ENCODE measurements at regions not wholly inside any gene's neighbourhood (a gene's known extent, or its start where the extent isn't known, plus 50 kb on each side); places are given as distances from the start of the nearest gene placed in this dataset.

DNA sequence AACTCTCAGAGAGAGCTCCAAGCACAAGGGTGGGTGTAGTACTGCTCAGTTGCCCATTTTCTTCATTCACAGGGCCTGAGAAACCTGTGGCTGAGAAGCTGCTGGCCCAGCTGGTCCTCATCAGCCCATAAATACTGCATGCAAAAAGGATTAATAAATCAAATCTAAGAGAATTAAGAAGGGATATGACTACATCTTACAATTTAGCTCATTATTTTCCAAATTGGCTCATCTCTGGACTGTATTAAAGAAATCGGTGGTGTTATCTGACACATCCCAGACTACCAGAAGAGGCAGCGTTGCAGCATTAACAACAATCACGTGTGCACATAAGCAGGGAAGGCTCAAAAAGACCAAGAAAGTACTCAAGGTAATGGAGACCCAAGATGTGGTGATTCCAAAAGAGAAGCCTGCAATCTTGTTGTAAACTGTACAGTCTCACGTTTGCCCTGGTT, 90.7 kb downstream of the CD24 start:
- ATAC-seq (no peak), DNase-seq (no peak)
- no peaks in the 10 kb centered on the region for H3K4me1 ChIP-seq (ENCODE audit: control insufficient read depth, insufficient read depth, low read length)
- no peak overlapping the region for H3K4me3 ChIP-seq (ENCODE audit: low read length)
- intact Hi-C loops (cut with DNase I): no loop called here
- no peaks in the 10 kb centered on the region for H3K27me3 ChIP-seq (ENCODE audit: control insufficient read depth, insufficient read depth)
- no peaks in the 10 kb centered on the region for H3K9me3 ChIP-seq (ENCODE audit: control insufficient read depth, low read length)
- 38% methylated on average over 4 of the region's 4 CpGs for WGBS
- no peak overlapping the region for H3K27ac ChIP-seq (ENCODE audit: low read length)

- Histone ChIP-seq H3K9me3 (ENCODE audit: control insufficient read depth, low read length) (no peaks in the 10 kb centered on the region), H3K4me1 (ENCODE audit: control insufficient read depth, insufficient read depth, low read length) (no peaks in the 10 kb centered on the region), H3K27ac (ENCODE audit: low read length) (no peak overlapping the region), H3K4me3 (ENCODE audit: low read length) (no peak overlapping the region), H3K27me3 (ENCODE audit: control insufficient read depth, insufficient read depth) (no peaks in the 10 kb centered on the region)
- intact Hi-C loops (cut with DNase I): no loop called here
- 88% methylated on average over 8 of the region's 8 CpGs for WGBS
- DNase-seq (no peak), ATAC-seq (no peak)
These were observed 91.7 kb downstream of the CD24 start for GRCh38 chr6:106882601-106883518.

DNA sequence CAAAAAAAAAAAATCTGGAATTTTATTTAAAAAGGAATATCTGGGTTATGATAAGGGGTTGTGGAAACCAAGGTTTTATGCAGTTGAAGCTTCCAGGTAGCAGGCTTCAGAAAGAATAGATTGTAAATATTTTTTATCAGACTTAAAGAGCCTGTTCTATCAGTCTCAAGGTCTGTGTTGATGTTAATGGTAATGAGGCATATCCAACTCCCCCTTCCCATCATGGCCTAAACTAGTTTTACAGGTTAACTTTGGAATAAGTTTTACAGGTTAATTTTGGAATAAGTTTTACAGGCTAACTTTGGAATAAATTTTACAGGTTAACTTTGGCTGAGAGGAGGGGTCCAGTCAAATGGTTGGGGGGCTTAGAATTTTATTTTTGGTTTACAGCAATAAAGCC, 92.4 kb downstream of the CD24 start:
- intact Hi-C loops (cut with DNase I): no loop called here
- no peak overlapping the region for H3K27ac ChIP-seq (ENCODE audit: low read length)
- H3K9me3 ChIP-seq (ENCODE audit: control insufficient read depth, low read length): no peaks in the 10 kb centered on the region
- no peak for ATAC-seq
- no peaks in the 10 kb centered on the region for H3K27me3 ChIP-seq (ENCODE audit: control insufficient read depth, insufficient read depth)
- DNase-seq: no peak
- H3K4me3 ChIP-seq (ENCODE audit: low read length): no peak overlapping the region
- no peaks in the 10 kb centered on the region for H3K4me1 ChIP-seq (ENCODE audit: control insufficient read depth, insufficient read depth, low read length)

GRCh38 chr6:106880952-106881351, 93.6 kb downstream of the CD24 start:
- ATAC-seq (no peak), DNase-seq (no peak)
- H3K4me1 ChIP-seq (ENCODE audit: control insufficient read depth, insufficient read depth, low read length): no peaks in the 10 kb centered on the region
- no peaks in the 10 kb centered on the region for H3K27me3 ChIP-seq (ENCODE audit: control insufficient read depth, insufficient read depth)
- WGBS: 82% methylated on average over 3 of the region's 3 CpGs
- H3K9me3 ChIP-seq (ENCODE audit: control insufficient read depth, low read length): no peaks in the 10 kb centered on the region
- no peak overlapping the region for H3K27ac ChIP-seq (ENCODE audit: low read length)
- intact Hi-C loops (cut with DNase I): no loop called here
- no peak overlapping the region for H3K4me3 ChIP-seq (ENCODE audit: low read length)

DNA sequence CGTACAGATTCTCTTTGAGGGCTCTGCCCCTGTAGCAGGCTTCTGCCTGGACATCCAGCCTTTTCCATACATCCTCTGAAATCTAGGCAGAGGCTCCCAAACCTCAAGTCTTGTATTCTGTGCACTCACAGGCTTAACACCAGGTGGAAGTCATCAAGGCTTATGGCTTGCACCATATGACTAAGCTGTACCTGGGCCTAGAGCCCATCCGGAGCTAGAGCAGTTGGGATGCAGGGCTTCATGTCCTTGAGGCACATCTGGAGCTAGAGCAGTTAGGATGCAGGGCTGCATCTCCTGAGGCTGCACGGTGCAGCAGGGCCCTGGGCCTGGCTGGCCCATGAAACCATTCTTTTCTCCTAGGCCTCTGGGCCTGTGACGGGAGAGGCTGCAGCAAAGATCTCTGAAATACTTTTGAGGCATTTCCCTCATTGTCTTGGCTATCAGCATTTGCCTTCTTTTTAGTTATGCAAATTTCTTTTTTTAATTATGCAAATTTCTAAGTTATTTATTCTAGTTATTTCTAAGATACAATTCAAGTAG, 98.7 kb downstream of the CD24 start:
- H3K4me1 ChIP-seq (ENCODE audit: control insufficient read depth, insufficient read depth, low read length): no peaks in the 10 kb centered on the region

GRCh38 chr6:106874481-106874880, 100.0 kb downstream of the CD24 start:
- Histone ChIP-seq H3K9me3 (ENCODE audit: control insufficient read depth, low read length) (no peaks in the 10 kb centered on the region), H3K27me3 (ENCODE audit: control insufficient read depth, insufficient read depth) (no peaks in the 10 kb centered on the region), H3K4me3 (ENCODE audit: low read length) (no peak overlapping the region), H3K27ac (ENCODE audit: low read length) (no peak overlapping the region), H3K4me1 (ENCODE audit: control insufficient read depth, insufficient read depth, low read length) (no peaks in the 10 kb centered on the region)
- ATAC-seq: no peak
- DNase-seq: no peak
- intact Hi-C loops (cut with DNase I): no loop called here

More for the DNA sequence above, 98.7 kb downstream of the CD24 start:
- WGBS: 87% methylated on average over 4 of the region's 4 CpGs
- Histone ChIP-seq H3K4me3 (ENCODE audit: low read length) (no peak overlapping the region), H3K27me3 (ENCODE audit: control insufficient read depth, insufficient read depth) (no peaks in the 10 kb centered on the region), H3K27ac (ENCODE audit: low read length) (no peak overlapping the region), H3K9me3 (ENCODE audit: control insufficient read depth, low read length) (no peaks in the 10 kb centered on the region)
- no peak for ATAC-seq
- intact Hi-C loops (cut with DNase I): no loop called here
- no peak for DNase-seq

DNA sequence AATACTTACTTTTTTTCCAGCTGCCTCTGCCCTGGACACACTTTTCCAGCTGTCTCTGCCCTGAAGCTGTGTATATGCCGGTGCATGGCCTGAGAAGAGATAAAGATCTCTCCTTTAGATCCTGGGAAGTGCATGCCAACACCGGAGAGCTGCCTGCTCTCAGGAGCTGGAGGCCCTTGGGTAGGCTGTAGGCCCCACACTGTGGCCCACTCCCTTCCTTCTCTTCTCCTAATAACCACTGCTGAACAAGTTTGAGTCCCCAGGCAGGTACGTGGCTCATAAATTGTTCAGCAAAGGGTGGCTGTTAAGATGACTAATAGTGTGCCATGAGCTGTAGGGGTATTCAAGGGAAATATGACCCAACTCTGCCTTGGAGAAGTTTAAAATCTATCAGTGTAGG, 102.5 kb downstream of the CD24 start:
- Histone ChIP-seq H3K4me3 (ENCODE audit: low read length) (no peak overlapping the region), H3K4me1 (ENCODE audit: control insufficient read depth, insufficient read depth, low read length) (no peaks in the 10 kb centered on the region)
- intact Hi-C loops (cut with DNase I): no loop called here

GRCh38 chr6:106870824-106871717, 103.5 kb downstream of the CD24 start:
- DNase-seq (no peak), ATAC-seq (no peak)
- intact Hi-C loops (cut with DNase I): no loop called here
- no peak overlapping the region for H3K4me3 ChIP-seq (ENCODE audit: low read length)
- H3K27me3 ChIP-seq (ENCODE audit: control insufficient read depth, insufficient read depth): no peaks in the 10 kb centered on the region
- whole genome bisulfite sequencing: 51% methylated on average over 3 of the region's 3 CpGs
- H3K27ac ChIP-seq (ENCODE audit: low read length): no peak overlapping the region
- no peaks in the 10 kb centered on the region for H3K9me3 ChIP-seq (ENCODE audit: control insufficient read depth, low read length)
- no peaks in the 10 kb centered on the region for H3K4me1 ChIP-seq (ENCODE audit: control insufficient read depth, insufficient read depth, low read length)

More for the DNA sequence above, 102.5 kb downstream of the CD24 start:
- H3K9me3 ChIP-seq (ENCODE audit: control insufficient read depth, low read length): no peaks in the 10 kb centered on the region
- DNase-seq (no peak), ATAC-seq (no peak)
- 58% methylated on average over 3 of the region's 3 CpGs for WGBS
- no peaks in the 10 kb centered on the region for H3K27me3 ChIP-seq (ENCODE audit: control insufficient read depth, insufficient read depth)
- H3K27ac ChIP-seq (ENCODE audit: low read length): no peak overlapping the region

DNA sequence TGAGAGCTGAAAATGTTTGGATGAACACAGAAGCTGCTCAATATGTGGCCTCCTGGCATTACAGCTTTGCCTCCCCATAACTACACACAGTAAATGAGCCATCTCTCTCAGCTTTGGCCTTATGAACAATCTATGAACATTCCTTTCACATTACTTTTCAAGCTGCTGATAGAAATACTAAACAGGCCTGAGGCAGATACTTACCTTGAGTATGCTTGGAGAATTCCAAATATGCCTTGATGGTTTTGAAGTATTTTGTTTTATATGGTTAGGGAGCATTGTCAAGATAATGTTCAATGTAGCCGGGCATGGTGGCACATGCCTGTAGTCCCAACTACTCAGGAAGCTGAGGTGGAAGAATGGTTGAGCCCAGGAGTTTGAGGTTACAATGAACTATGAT, 104.5 kb downstream of the CD24 start:
- no peak for DNase-seq
- Histone ChIP-seq H3K4me3 (ENCODE audit: low read length) (no peak overlapping the region), H3K4me1 (ENCODE audit: control insufficient read depth, insufficient read depth, low read length) (no peaks in the 10 kb centered on the region), H3K9me3 (ENCODE audit: control insufficient read depth, low read length) (no peaks in the 10 kb centered on the region), H3K27ac (ENCODE audit: low read length) (no peak overlapping the region), H3K27me3 (ENCODE audit: control insufficient read depth, insufficient read depth) (no peaks in the 10 kb centered on the region)
- intact Hi-C loops (cut with DNase I): no loop called here
- 69% methylated on average over 1 of the region's 1 CpG for WGBS
- no peak for ATAC-seq

- DNase-seq (no peak), ATAC-seq (no peak)
- no peaks in the 10 kb centered on the region for H3K4me1 ChIP-seq (ENCODE audit: control insufficient read depth, insufficient read depth, low read length)
- no peaks in the 10 kb centered on the region for H3K9me3 ChIP-seq (ENCODE audit: control insufficient read depth, low read length)
- no peak overlapping the region for H3K4me3 ChIP-seq (ENCODE audit: low read length)
- WGBS: 85% methylated on average over 5 of the region's 5 CpGs
- no peak overlapping the region for H3K27ac ChIP-seq (ENCODE audit: low read length)
- intact Hi-C loops (cut with DNase I): no loop called here
- H3K27me3 ChIP-seq (ENCODE audit: control insufficient read depth, insufficient read depth): no peaks in the 10 kb centered on the region
These were observed 105.3 kb downstream of the CD24 start for GRCh38 chr6:106869203-106869602.

All from right cardiac atrium (tissue), 5 donors.